ENCODE measurements at regions not wholly inside any gene's neighbourhood (a gene's known extent, or its start where the extent isn't known, plus 50 kb on each side); places are given as distances from the start of the nearest gene placed in this dataset.
"Not testable (repeated sequence)": the region's sequence is repeated elsewhere in the genome, so short reads cannot be mapped to it uniquely, and the experiment has no call there.

GRCh38 chrX:65331371-65331770 lies 203.2 kb downstream of the LAS1L start:
- Histone ChIP-seq H3K27me3 (ENCODE audit: control insufficient read depth in 3 of 3, insufficient read depth in 3 of 3, low read length in 2 of 3) (peaks cover 0 to 3% (median 0%) of the 10 kb centered on the region in 3 donors), H3K27ac (ENCODE audit: low read depth in 1 of 2, low read length in 1 of 2) (no peak overlapping the region), H3K9me3 (ENCODE audit: control insufficient read depth in 4 of 4, insufficient read depth in 3 of 4, low read length in 3 of 4) (peaks cover 0 to 5% (median 0%) of the 10 kb centered on the region in 4 donors), H3K4me1 (ENCODE audit: control insufficient read depth in 5 of 5, insufficient read depth in 5 of 5, low read length in 5 of 5) (no peaks in the 10 kb centered on the region), H3K4me3 (no peak overlapping the region), H3K36me3 (ENCODE audit: control insufficient read depth in 4 of 4, insufficient read depth in 4 of 4, low read length in 4 of 4) (no peaks in the 10 kb centered on the region), H3K9ac (ENCODE audit: insufficient read depth in 1 of 2, low read length in 2 of 2) (no peak overlapping the region)
- TF ChIP-seq, protein P1, sequence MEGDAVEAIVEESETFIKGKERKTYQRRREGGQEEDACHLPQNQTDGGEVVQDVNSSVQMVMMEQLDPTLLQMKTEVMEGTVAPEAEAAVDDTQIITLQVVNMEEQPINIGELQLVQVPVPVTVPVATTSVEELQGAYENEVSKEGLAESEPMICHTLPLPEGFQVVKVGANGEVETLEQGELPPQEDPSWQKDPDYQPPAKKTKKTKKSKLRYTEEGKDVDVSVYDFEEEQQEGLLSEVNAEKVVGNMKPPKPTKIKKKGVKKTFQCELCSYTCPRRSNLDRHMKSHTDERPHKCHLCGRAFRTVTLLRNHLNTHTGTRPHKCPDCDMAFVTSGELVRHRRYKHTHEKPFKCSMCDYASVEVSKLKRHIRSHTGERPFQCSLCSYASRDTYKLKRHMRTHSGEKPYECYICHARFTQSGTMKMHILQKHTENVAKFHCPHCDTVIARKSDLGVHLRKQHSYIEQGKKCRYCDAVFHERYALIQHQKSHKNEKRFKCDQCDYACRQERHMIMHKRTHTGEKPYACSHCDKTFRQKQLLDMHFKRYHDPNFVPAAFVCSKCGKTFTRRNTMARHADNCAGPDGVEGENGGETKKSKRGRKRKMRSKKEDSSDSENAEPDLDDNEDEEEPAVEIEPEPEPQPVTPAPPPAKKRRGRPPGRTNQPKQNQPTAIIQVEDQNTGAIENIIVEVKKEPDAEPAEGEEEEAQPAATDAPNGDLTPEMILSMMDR (IDR thresholded peaks at IDR 0.05; ENCODE audit: control extremely low read depth, extremely low read depth) = no peak
- DNase-seq = no peak
- WGBS, 2 donors = 63 to 88% methylated on average over 1 of the region's 1 CpG
- no peak for ATAC-seq (ENCODE audit: insufficient read depth, low FRiP score)

DNA sequence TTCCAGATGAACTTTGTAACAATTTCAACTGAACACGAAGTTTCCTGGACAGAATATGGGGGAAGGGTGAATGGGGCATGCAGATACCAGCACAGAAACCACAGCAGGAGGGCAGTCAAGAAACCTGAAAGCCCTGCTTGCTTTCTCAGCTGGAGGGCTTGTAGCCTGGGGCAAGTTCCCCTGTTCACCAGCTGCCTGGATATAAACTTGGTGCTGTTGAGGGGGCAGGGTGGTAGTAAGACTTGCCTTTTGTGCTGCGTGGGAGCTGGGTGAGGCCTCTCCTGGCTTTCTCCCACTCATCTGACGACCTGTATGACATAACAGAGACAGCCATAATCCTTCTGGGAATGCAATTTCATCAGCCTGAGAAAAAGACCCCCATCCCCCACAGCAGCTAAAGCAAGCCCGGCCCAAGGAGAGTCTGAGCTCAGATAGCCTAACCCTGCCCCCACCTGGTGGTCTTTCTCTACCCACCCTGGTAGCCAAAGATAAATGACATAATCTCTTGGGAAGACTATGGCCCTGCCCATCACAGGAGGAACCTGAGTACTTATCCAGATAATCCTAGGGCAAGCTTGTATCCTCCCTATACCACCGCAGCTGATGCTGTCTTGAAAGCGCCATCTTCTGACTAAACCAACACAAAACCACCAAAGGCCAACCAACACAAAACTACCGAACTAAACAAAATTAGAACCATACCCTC lies 234.3 kb downstream of the LAS1L start:
- TF ChIP-seq, protein P1 (IDR thresholded peaks at IDR 0.05; ENCODE audit: control extremely low read depth, extremely low read depth) = no peak
- H3K4me3 ChIP-seq = no peak overlapping the region
- H3K9me3 ChIP-seq (ENCODE audit: control insufficient read depth in 4 of 4, insufficient read depth in 3 of 4, low read length in 3 of 4) = peaks cover 0 to 6% (median 0%) of the 10 kb centered on the region in 4 donors
- no peaks in the 10 kb centered on the region for H3K27me3 ChIP-seq (ENCODE audit: control insufficient read depth in 3 of 3, insufficient read depth in 3 of 3, low read length in 2 of 3)
- WGBS, 2 donors = 36 to 41% methylated on average over 6 to 7 of the region's 7 CpGs
- H3K36me3 ChIP-seq (ENCODE audit: control insufficient read depth in 4 of 4, insufficient read depth in 4 of 4, low read length in 4 of 4) = no peaks in the 10 kb centered on the region
- DNase-seq = no peak
- H3K9ac ChIP-seq (ENCODE audit: insufficient read depth in 1 of 2, low read length in 2 of 2) = no peak overlapping the region
- no peak overlapping the region for H3K27ac ChIP-seq (ENCODE audit: low read depth in 1 of 2, low read length in 1 of 2)
- H3K4me1 ChIP-seq (ENCODE audit: control insufficient read depth in 5 of 5, insufficient read depth in 5 of 5, low read length in 5 of 5) = no peaks in the 10 kb centered on the region
- no peak for ATAC-seq (ENCODE audit: insufficient read depth, low FRiP score)

- H3K27ac ChIP-seq (ENCODE audit: low read depth in 1 of 2, low read length in 1 of 2); H3K27me3 ChIP-seq (ENCODE audit: control insufficient read depth in 3 of 3, insufficient read depth in 3 of 3, low read length in 2 of 3); H3K9ac ChIP-seq (ENCODE audit: insufficient read depth in 1 of 2, low read length in 2 of 2); H3K4me3 ChIP-seq; ATAC-seq (ENCODE audit: insufficient read depth, low FRiP score); H3K9me3 ChIP-seq (ENCODE audit: control insufficient read depth in 4 of 4, insufficient read depth in 3 of 4, low read length in 3 of 4); DNase-seq; H3K4me1 ChIP-seq (ENCODE audit: control insufficient read depth in 5 of 5, insufficient read depth in 5 of 5, low read length in 5 of 5); H3K36me3 ChIP-seq (ENCODE audit: control insufficient read depth in 4 of 4, insufficient read depth in 4 of 4, low read length in 4 of 4): not testable (repeated sequence)
- 87 to 95% methylated on average over 8 of the region's 8 CpGs for WGBS, 2 donors
These were observed 251.7 kb downstream of the LAS1L start for GRCh38 chrX:65282905-65283304.

GRCh38 chrX:65273152-65273551 lies 261.4 kb downstream of the LAS1L start:
- ATAC-seq (ENCODE audit: insufficient read depth, low FRiP score) = no peak
- H3K4me1 ChIP-seq (ENCODE audit: control insufficient read depth in 5 of 5, insufficient read depth in 5 of 5, low read length in 5 of 5) = no peaks in the 10 kb centered on the region
- H3K27me3 ChIP-seq (ENCODE audit: control insufficient read depth in 3 of 3, insufficient read depth in 3 of 3, low read length in 2 of 3) = no peaks in the 10 kb centered on the region
- H3K36me3 ChIP-seq (ENCODE audit: control insufficient read depth in 4 of 4, insufficient read depth in 4 of 4, low read length in 4 of 4) = no peaks in the 10 kb centered on the region
- no peak overlapping the region for H3K9ac ChIP-seq (ENCODE audit: insufficient read depth in 1 of 2, low read length in 2 of 2)
- no peak for DNase-seq
- TF ChIP-seq, protein P1 (IDR thresholded peaks at IDR 0.05; ENCODE audit: control extremely low read depth, extremely low read depth) = no peak
- H3K4me3 ChIP-seq = no peak overlapping the region
- H3K9me3 ChIP-seq (ENCODE audit: control insufficient read depth in 4 of 4, insufficient read depth in 3 of 4, low read length in 3 of 4) = peaks cover 0 to 23% (median 10%) of the 10 kb centered on the region in 4 donors
- H3K27ac ChIP-seq (ENCODE audit: low read depth in 1 of 2, low read length in 1 of 2) = no peak overlapping the region

All from lung (tissue), 11 donors.